ENCODE measurements at regions not wholly inside any gene's neighbourhood (a gene's known extent, or its start where the extent isn't known, plus 50 kb on each side); places are given as distances from the start of the nearest gene placed in this dataset.

- no peak for DNase-seq
These were observed 171.3 kb downstream of the SNCA start for GRCh38 chr4:89665662-89666061.

GRCh38 chr4:89664521-89664920 is 172.4 kb downstream of the SNCA start:
- DNase-seq: no peak

- DNase-seq: no peak
These were observed 175.6 kb downstream of the SNCA start for GRCh38 chr4:89661173-89661899.

- DNase-seq: no peak
These were observed 176.4 kb downstream of the SNCA start for GRCh38 chr4:89660444-89661172.

- no peak for DNase-seq
These were observed 178.3 kb downstream of the SNCA start for GRCh38 chr4:89658701-89659024.

GRCh38 chr4:89657931-89658700 is 178.8 kb downstream of the SNCA start:
- DNase-seq: no peak

- DNase-seq: no peak
These were observed 183.9 kb downstream of the SNCA start for GRCh38 chr4:89653012-89653411.

- no peak for DNase-seq
These were observed 191.5 kb downstream of the SNCA start for GRCh38 chr4:89645482-89645881.

- DNase-seq: no peak
These were observed 195.6 kb downstream of the SNCA start for GRCh38 chr4:89641367-89641687.

- no peak for DNase-seq
These were observed 196.2 kb downstream of the SNCA start for GRCh38 chr4:89640620-89641366.

GRCh38 chr4:89639395-89639794 is 197.6 kb downstream of the SNCA start:
- DNase-seq: no peak

- no peak for DNase-seq
These were observed 211.2 kb downstream of the SNCA start for GRCh38 chr4:89625599-89626293.

- no peak for DNase-seq
These were observed 217.6 kb downstream of the SNCA start for GRCh38 chr4:89619206-89619962.

- no peak for DNase-seq
These were observed 218.8 kb downstream of the SNCA start for GRCh38 chr4:89618151-89618550.

GRCh38 chr4:89617317-89617716 is 219.6 kb downstream of the SNCA start:
- no peak for DNase-seq

- no peak for DNase-seq
These were observed 220.6 kb downstream of the SNCA start for GRCh38 chr4:89616382-89616781.

- DNase-seq: no peak
These were observed 221.9 kb downstream of the SNCA start for GRCh38 chr4:89615051-89615450.

GRCh38 chr4:89614155-89614554 is 222.8 kb downstream of the SNCA start:
- no peak for DNase-seq

- no peak for DNase-seq
These were observed 226.7 kb downstream of the SNCA start for GRCh38 chr4:89610236-89610635.

GRCh38 chr4:89609756-89610155 is 227.2 kb downstream of the SNCA start:
- no peak for DNase-seq

- DNase-seq: no peak
These were observed 232.0 kb downstream of the SNCA start for GRCh38 chr4:89604951-89605350.

GRCh38 chr4:89599026-89599425 is 237.9 kb downstream of the SNCA start:
- DNase-seq: no peak
